ENCODE measurements at regions not wholly inside any gene's neighbourhood (a gene's known extent, or its start where the extent isn't known, plus 50 kb on each side); places are given as distances from the start of the nearest gene placed in this dataset.

DNA sequence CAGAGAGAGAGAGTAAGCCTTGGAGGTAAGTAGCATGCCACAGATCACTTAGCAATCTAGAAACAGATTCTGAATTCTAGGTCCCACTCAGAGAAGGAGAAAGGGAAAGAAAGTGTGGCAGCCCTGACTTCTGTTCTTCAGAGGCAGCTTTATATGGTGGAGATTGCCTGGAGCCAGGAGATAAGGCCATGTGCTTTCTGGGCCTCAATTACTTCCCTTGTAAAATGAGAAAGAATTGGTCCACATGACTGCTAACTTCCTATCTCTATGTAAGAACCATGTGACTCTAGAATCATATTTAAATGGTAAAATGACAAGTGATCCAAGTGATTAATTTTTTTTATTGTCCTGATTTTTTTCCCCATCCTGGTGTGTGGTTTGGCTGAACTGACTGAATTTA is 64.1 kb downstream of the HHEX start (continued):
- TF ChIP-seq ZNF592 (IDR thresholded peaks at IDR 0.05) (peak; percentile 94), MAFF (IDR thresholded peaks at IDR 0.05; ENCODE audit: low read length) (no peak), POLR2H (tag; IDR thresholded peaks at IDR 0.05; ENCODE audit: low read depth) (0 out of 2 replicates have a peak, but pooled peaks have one; percentile 19), MAFG (tag; conservative IDR thresholded peaks at IDR 0.05) (no peak), ZNF232 (CRISPR knock-in tag; IDR thresholded peaks at IDR 0.05) (no peak), RFX5 (IDR thresholded peaks at IDR 0.05; ENCODE audit: low read depth, low read length) (no peak), THAP12 (CRISPR knock-in tag; IDR thresholded peaks at IDR 0.05) (no peak), CBX5 (IDR thresholded peaks at IDR 0.05; ENCODE audit: borderline replicate concordance, low read depth) (no peak), NR3C1 (CRISPR knock-in tag; IDR thresholded peaks at IDR 0.05) (no peak), ESRRA (IDR thresholded peaks at IDR 0.05; ENCODE audit: borderline replicate concordance, low read depth) (no peak), MED1 (CRISPR knock-in tag; IDR thresholded peaks at IDR 0.05; ENCODE audit: borderline replicate concordance) (no peak), ZBTB26 (CRISPR knock-in tag; IDR thresholded peaks at IDR 0.05) (no peak), CHD2 (IDR thresholded peaks at IDR 0.05; ENCODE audit: low read depth, low read length) (no peak), ZNF121 (CRISPR knock-in tag; conservative IDR thresholded peaks at IDR 0.05) (no peak), POLR2AphosphoS5 (IDR thresholded peaks at IDR 0.05; ENCODE audit: control insufficient read depth, insufficient read depth, low read depth, low read length) (peak; percentile 20; the same call in 1 of the 2 replicates), MEF2A (IDR thresholded peaks at IDR 0.05; ENCODE audit: control insufficient read depth, low read depth, low read length) (no peak), ZNF655 (CRISPR knock-in tag; IDR thresholded peaks at IDR 0.05) (no peak), SIN3B (IDR thresholded peaks at IDR 0.05; ENCODE audit: low read depth) (no peak), SIX5 (IDR thresholded peaks at IDR 0.05; ENCODE audit: borderline replicate concordance in 1 of 2, insufficient read depth in 1 of 2, low read depth in 1 of 2, low read length in 2 of 2) (no peak), RUNX1 (IDR thresholded peaks at IDR 0.05; ENCODE audit: low read depth) (no peak)
- TF ChIP-seq, protein P1, sequence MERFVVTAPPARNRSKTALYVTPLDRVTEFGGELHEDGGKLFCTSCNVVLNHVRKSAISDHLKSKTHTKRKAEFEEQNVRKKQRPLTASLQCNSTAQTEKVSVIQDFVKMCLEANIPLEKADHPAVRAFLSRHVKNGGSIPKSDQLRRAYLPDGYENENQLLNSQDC (CRISPR knock-in tag; IDR thresholded peaks at IDR 0.05), result no peak

Measured in K562 (cell line).